Lower lobe of right lung (tissue), 2 donors: ENCODE measurements at regions not wholly inside any gene's neighbourhood (a gene's known extent, or its start where the extent isn't known, plus 50 kb on each side); places are given as distances from the start of the nearest gene placed in this dataset.
"Not testable (repeated sequence)": the region's sequence is repeated elsewhere in the genome, so short reads cannot be mapped to it uniquely, and the experiment has no call there.

Experiments used
- ATAC-seq, 2 donors: fragments of 200-7000 bp; cut with Tn5 transposase; one replicate each; pipeline ENCODE4 v1.9.1; 2020 to 2022; ENCODE audit warnings: mild to moderate bottlenecking in 2 of 2, moderate library complexity in 2 of 2
- DNase-seq: peaks from one replicate; pipeline ENCODE4 v3.0.0-alpha.2; 2020
- H3K27ac ChIP-seq: fragments of 200-600 bp; one replicate; pipeline ENCODE4 v1.8.0; 2022
- H3K27me3 ChIP-seq: fragments of 200-600 bp; one replicate; pipeline ENCODE4 v1.8.0; 2022; ENCODE audit warnings: low read depth
- H3K36me3 ChIP-seq: fragments of 200-600 bp; one replicate; pipeline ENCODE4 v1.8.0; 2022; ENCODE audit warnings: mild to moderate bottlenecking
- H3K4me1 ChIP-seq: fragments of 200-600 bp; one replicate; pipeline ENCODE4 v1.8.0; 2022
- H3K4me3 ChIP-seq: fragments of 200-600 bp; one replicate; pipeline ENCODE4 v1.8.0; 2022; ENCODE audit warnings: mild to moderate bottlenecking
- H3K9me3 ChIP-seq: fragments of 200-600 bp; one replicate; pipeline ENCODE4 v1.8.0; 2022
- intact Hi-C: fragments of 100-400 bp; cut with DNase I; formaldehyde crosslinking; loops from one replicate; pipeline ENCODE4 v1.11.0; 2022
- TF ChIP-seq, protein P1 (sequence below): fragments of 200-600 bp; IDR thresholded peaks from one replicate; pipeline ENCODE4 v1.8.0; 2022; ENCODE audit warnings: antibody characterized with exemption, mild to moderate bottlenecking
- donor health status: DM: no; HTN: yes; CAD: no; lungs with severe emphysema.

DNA sequence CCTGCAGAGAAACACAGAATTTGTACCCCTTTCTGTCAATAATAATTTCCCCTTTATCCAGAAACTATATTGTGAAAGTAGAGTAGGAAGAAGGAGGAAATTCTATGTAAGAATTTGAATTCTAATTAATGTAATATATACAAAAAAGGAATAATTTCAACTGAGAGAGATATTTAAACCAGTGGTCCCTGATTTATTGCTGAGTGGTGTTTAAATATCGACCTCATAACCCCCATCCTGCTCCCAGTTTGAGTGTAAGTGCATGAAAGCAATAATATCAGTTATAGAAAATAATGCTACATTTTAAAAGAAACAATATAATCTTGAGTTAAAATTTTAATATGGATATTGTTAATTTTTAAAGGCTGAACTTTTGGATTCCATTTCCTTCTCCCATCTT lies 286.2 kb upstream of the REG3G start:
- Histone ChIP-seq H3K4me1 (no peaks in the 10 kb centered on the region), H3K36me3 (no peaks in the 10 kb centered on the region), H3K9me3 (no peaks in the 10 kb centered on the region), H3K27me3 (no peaks in the 10 kb centered on the region), H3K27ac (no peak overlapping the region), H3K4me3 (no peak overlapping the region)
- DNase-seq, result no peak
- TF ChIP-seq, protein P1, sequence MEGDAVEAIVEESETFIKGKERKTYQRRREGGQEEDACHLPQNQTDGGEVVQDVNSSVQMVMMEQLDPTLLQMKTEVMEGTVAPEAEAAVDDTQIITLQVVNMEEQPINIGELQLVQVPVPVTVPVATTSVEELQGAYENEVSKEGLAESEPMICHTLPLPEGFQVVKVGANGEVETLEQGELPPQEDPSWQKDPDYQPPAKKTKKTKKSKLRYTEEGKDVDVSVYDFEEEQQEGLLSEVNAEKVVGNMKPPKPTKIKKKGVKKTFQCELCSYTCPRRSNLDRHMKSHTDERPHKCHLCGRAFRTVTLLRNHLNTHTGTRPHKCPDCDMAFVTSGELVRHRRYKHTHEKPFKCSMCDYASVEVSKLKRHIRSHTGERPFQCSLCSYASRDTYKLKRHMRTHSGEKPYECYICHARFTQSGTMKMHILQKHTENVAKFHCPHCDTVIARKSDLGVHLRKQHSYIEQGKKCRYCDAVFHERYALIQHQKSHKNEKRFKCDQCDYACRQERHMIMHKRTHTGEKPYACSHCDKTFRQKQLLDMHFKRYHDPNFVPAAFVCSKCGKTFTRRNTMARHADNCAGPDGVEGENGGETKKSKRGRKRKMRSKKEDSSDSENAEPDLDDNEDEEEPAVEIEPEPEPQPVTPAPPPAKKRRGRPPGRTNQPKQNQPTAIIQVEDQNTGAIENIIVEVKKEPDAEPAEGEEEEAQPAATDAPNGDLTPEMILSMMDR, result no peak
- ATAC-seq, result no peak
- intact Hi-C loops, result no loop called here

- DNase-seq (no peak), ATAC-seq (no peak)
- TF ChIP-seq, protein P1, result no peak
- no peaks in the 10 kb centered on the region for H3K27me3 ChIP-seq
- no peaks in the 10 kb centered on the region for H3K4me1 ChIP-seq
- no peaks in the 10 kb centered on the region for H3K36me3 ChIP-seq
- H3K4me3 ChIP-seq, result no peak overlapping the region
- intact Hi-C loops, result no loop called here
- H3K9me3 ChIP-seq, result no peaks in the 10 kb centered on the region
- no peak overlapping the region for H3K27ac ChIP-seq
Observed at GRCh38 chr2:78749638-78750037, 275.9 kb upstream of the REG3G start.

GRCh38 chr2:78750219-78750618 lies 275.3 kb upstream of the REG3G start:
- intact Hi-C loops, result no loop called here
- ATAC-seq (no peak), DNase-seq (no peak)
- no peaks in the 10 kb centered on the region for H3K9me3 ChIP-seq
- no peak overlapping the region for H3K4me3 ChIP-seq
- no peaks in the 10 kb centered on the region for H3K36me3 ChIP-seq
- no peak overlapping the region for H3K27ac ChIP-seq
- TF ChIP-seq, protein P1, result no peak
- H3K27me3 ChIP-seq, result no peaks in the 10 kb centered on the region
- no peaks in the 10 kb centered on the region for H3K4me1 ChIP-seq

DNA sequence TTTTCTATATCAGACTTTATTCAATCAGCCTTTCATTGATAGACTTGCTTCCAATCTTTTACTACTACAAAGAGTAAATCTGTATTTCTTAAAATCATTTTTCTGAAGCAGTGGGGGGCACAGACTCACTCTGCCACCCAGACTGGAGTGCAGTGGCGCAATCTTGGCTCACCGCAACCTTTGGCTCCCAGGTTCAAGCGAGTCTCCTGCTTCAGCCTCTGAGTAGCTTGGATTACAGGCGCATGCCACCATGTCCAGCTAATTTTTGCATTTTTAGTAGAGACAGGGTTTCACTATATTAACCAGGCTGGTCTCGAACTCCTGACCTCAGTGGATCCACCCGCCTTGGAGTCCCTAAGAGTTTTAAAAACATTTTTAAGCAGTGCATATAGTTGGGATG lies 270.6 kb upstream of the REG3G start:
- H3K36me3 ChIP-seq, result no peaks in the 10 kb centered on the region
- TF ChIP-seq, protein P1, result no peak
- no peaks in the 10 kb centered on the region for H3K9me3 ChIP-seq
- H3K27me3 ChIP-seq, result no peaks in the 10 kb centered on the region
- DNase-seq (no peak), ATAC-seq (no peak)
- H3K4me1 ChIP-seq, result no peaks in the 10 kb centered on the region
- intact Hi-C loops, result no loop called here
- no peak overlapping the region for H3K4me3 ChIP-seq
- H3K27ac ChIP-seq, result no peak overlapping the region

DNA sequence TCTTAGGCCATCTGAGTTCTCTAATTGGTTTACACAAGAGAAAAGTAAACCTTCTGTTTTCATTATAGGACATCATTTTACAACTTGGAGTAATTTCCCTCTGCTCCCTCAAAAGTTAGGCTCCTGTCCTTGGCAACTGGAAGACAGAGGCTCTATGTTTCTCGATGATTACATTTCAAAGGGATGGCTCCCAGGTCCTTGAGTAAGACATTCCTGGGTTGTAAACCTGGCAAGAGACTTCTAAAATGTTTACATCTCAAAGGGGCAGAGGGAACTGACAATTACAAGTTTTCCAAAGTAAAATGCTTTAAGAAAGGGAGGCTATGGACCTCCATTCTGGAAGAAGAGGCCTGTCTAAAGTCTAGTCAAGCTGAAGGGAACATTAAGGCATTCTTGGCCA lies 268.3 kb upstream of the REG3G start:
- Histone ChIP-seq H3K4me1 (no peaks in the 10 kb centered on the region), H3K36me3 (no peaks in the 10 kb centered on the region), H3K27me3 (no peaks in the 10 kb centered on the region), H3K4me3 (no peak overlapping the region), H3K27ac (no peak overlapping the region), H3K9me3 (peaks cover 4% of the 10 kb centered on the region)
- TF ChIP-seq, protein P1, result no peak
- intact Hi-C loops, result no loop called here
- DNase-seq (no peak), ATAC-seq (no peak)

DNA sequence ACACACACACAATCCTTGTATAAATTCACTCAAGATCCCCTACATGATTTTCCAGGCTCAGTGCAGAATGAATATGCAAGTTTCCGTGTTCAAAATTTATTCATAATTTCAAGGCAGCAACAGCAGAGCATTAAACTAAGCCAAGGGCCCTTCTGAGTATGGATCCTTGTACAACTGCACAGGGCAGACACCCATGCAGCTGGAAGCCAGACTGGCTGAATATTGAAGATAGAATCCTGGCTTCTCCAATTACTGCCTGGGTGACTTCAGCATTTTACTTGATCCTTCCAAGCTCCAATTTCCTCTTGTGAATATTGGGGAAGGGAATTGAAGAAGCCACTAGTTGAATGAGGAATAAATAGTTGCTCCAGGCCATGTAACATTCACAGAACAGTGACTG lies 267.9 kb upstream of the REG3G start:
- no peak for ATAC-seq
- Histone ChIP-seq H3K27me3 (no peaks in the 10 kb centered on the region), H3K4me1 (no peaks in the 10 kb centered on the region), H3K9me3 (peaks cover 7% of the 10 kb centered on the region), H3K36me3 (no peaks in the 10 kb centered on the region), H3K27ac (no peak overlapping the region), H3K4me3 (no peak overlapping the region)
- TF ChIP-seq, protein P1, result no peak
- intact Hi-C loops, result no loop called here
- DNase-seq, result no peak

DNA sequence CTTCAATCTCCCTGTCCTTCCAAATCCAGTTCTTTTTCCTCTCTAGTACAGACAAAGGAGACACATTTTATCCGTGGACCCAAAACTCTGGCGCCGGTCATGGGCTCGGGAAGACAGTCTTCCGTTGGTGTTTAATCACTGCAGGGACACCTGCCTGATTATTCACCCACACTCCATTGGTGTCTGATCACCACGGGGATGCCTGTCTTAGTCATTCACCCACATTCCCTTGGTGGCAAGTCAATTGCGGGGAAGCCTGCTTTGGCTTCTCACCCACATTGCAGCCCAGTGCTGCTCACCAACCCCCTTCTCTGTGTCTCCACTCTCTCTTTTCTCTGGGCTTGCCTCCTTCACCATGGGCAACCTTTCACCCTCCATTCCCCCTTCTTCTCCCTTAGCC lies 266.7 kb upstream of the REG3G start:
- H3K27ac ChIP-seq, H3K4me3 ChIP-seq, intact Hi-C loops, H3K4me1 ChIP-seq, H3K27me3 ChIP-seq, DNase-seq, H3K9me3 ChIP-seq, H3K36me3 ChIP-seq, ATAC-seq: not testable (repeated sequence)
